DND-41 (cell line): ENCODE measurements at regions not wholly inside any gene's neighbourhood (a gene's known extent, or its start where the extent isn't known, plus 50 kb on each side); places are given as distances from the start of the nearest gene placed in this dataset.

ENCODE experiments used
- ATAC-seq: fragments of 200-7000 bp; cut with Tn5 transposase; 3 replicates; pipeline ENCODE4 v1.9.1; 2021; ENCODE audit warnings: low read depth; ENCODE audit not compliant: insufficient read depth
- DNase-seq: peaks from one replicate; pipeline ENCODE4 v3.0.0-alpha.2; 2020
- H2AFZ ChIP-seq: 2 replicates; pipeline ENCODE4 v1.6.0; 2012; ENCODE audit warnings: low read depth, low read length
- H3K27ac ChIP-seq: 2 replicates; pipeline ENCODE4 v1.5.1; 2012; ENCODE audit warnings: low read length, inconsistent platforms
- H3K27me3 ChIP-seq: fragments of 200-600 bp; sonication (generic); 2 replicates; pipeline ENCODE4 v1.6.0; 2012; ENCODE audit warnings: low read length, mild to moderate bottlenecking, inconsistent platforms; ENCODE audit not compliant: insufficient read depth, poor library complexity
- H3K36me3 ChIP-seq: 2 replicates; pipeline ENCODE4 v1.5.1; 2012; ENCODE audit warnings: low read length, inconsistent platforms; ENCODE audit not compliant: insufficient read depth
- H3K4me1 ChIP-seq: 2 replicates; pipeline ENCODE4 v1.5.1; 2012; ENCODE audit warnings: mild to moderate bottlenecking, low read length; ENCODE audit not compliant: insufficient read depth
- H3K4me2 ChIP-seq: 2 replicates; pipeline ENCODE4 v1.6.0; 2012; ENCODE audit warnings: mild to moderate bottlenecking, moderate library complexity, low read length, inconsistent platforms; ENCODE audit not compliant: insufficient read depth
- H3K4me3 ChIP-seq, 2 experiments: fragments of 200-600 bp in 1 of 2; shearing (Covaris generic) in 1 of 2; 2 replicates each; pipeline ENCODE4 v1.5.1; 2012 to 2016; ENCODE audit warnings: inconsistent platforms in 2 of 2, low read length in 2 of 2, mild to moderate bottlenecking in 2 of 2, low read depth in 1 of 2, moderate library complexity in 1 of 2
- H3K79me2 ChIP-seq: 2 replicates; pipeline ENCODE4 v1.6.0; 2012; ENCODE audit warnings: low read length, inconsistent platforms; ENCODE audit not compliant: insufficient read depth
- H3K9ac ChIP-seq: 2 replicates; pipeline ENCODE4 v1.6.0; 2012; ENCODE audit warnings: low read depth, mild to moderate bottlenecking, inconsistent platforms, low read length, moderate library complexity
- H3K9me3 ChIP-seq: 2 replicates; pipeline ENCODE4 v1.5.1; 2012; ENCODE audit warnings: low read length, moderate library complexity, mild to moderate bottlenecking, inconsistent platforms; ENCODE audit not compliant: insufficient read depth, severe bottlenecking
- H4K20me1 ChIP-seq: 2 replicates; pipeline ENCODE4 v1.6.0; 2012; ENCODE audit warnings: low read length; ENCODE audit not compliant: insufficient read depth
- CTCF ChIP-seq: IDR thresholded peaks from 2 replicates; pipeline ENCODE4 v1.5.1; 2012; ENCODE audit warnings: borderline replicate concordance, low read length, moderate library complexity, mild to moderate bottlenecking; ENCODE audit not compliant: poor library complexity, severe bottlenecking; ENCODE audit errors: extremely low read depth
- EZH2 ChIP-seq: IDR thresholded peaks from 3 replicates; pipeline ENCODE4 v1.6.1; 2012; ENCODE audit warnings: borderline replicate concordance, low read depth, mild to moderate bottlenecking, moderate library complexity, low read length, inconsistent platforms; ENCODE audit not compliant: severe bottlenecking

- no peak for DNase-seq
- H3K4me1 ChIP-seq: no peaks in the 10 kb centered on the region
- H3K9me3 ChIP-seq: no peaks in the 10 kb centered on the region
- no peak for TF ChIP-seq CTCF
- TF ChIP-seq EZH2: no peak
- H4K20me1 ChIP-seq: no peaks in the 10 kb centered on the region
- no peaks in the 10 kb centered on the region for H3K27me3 ChIP-seq
- no peak overlapping the region for H3K4me2 ChIP-seq
- no peak overlapping the region for H3K27ac ChIP-seq
- no peaks in the 10 kb centered on the region for H3K36me3 ChIP-seq
- ATAC-seq: no peak
- H2AFZ ChIP-seq: no peak overlapping the region
- no peaks in the 10 kb centered on the region for H3K79me2 ChIP-seq
- no peak overlapping the region for H3K9ac ChIP-seq
- no peak overlapping the region for H3K4me3 ChIP-seq
Observed at GRCh38 chr6:165010556-165011535, 298.6 kb downstream of the C6orf118 start.

GRCh38 chr6:165008971-165009370, 300.4 kb downstream of the C6orf118 start:
- ATAC-seq (no peak), DNase-seq (no peak)
- Histone ChIP-seq H3K27ac (no peak overlapping the region), H3K4me2 (no peak overlapping the region), H3K4me1 (no peaks in the 10 kb centered on the region), H3K27me3 (no peaks in the 10 kb centered on the region), H3K4me3 (no peak overlapping the region), H4K20me1 (no peaks in the 10 kb centered on the region), H3K9ac (no peak overlapping the region), H3K9me3 (no peaks in the 10 kb centered on the region), H3K36me3 (no peaks in the 10 kb centered on the region), H2AFZ (no peak overlapping the region), H3K79me2 (no peaks in the 10 kb centered on the region)
- TF ChIP-seq CTCF (no peak), EZH2 (no peak)

- no peaks in the 10 kb centered on the region for H4K20me1 ChIP-seq
- no peak overlapping the region for H3K9ac ChIP-seq
- no peaks in the 10 kb centered on the region for H3K27me3 ChIP-seq
- H3K79me2 ChIP-seq: no peaks in the 10 kb centered on the region
- TF ChIP-seq EZH2 (no peak), CTCF (no peak)
- no peak overlapping the region for H3K4me2 ChIP-seq
- DNase-seq: no peak
- no peak overlapping the region for H3K27ac ChIP-seq
- no peak overlapping the region for H3K4me3 ChIP-seq
- H2AFZ ChIP-seq: no peak overlapping the region
- ATAC-seq: no peak
- no peaks in the 10 kb centered on the region for H3K4me1 ChIP-seq
- no peaks in the 10 kb centered on the region for H3K9me3 ChIP-seq
- no peaks in the 10 kb centered on the region for H3K36me3 ChIP-seq
Observed at GRCh38 chr6:165002866-165003265, 306.5 kb downstream of the C6orf118 start.
